SK-N-SH treated with all-trans-retinoic acid at 6 μM for 48 hours (cell line): ENCODE measurements at regions not wholly inside any gene's neighbourhood (a gene's known extent, or its start where the extent isn't known, plus 50 kb on each side); places are given as distances from the start of the nearest gene placed in this dataset.

ENCODE experiments used
- ATAC-seq: fragments of 200-7000 bp; cut with Tn5 transposase; 3 replicates; pipeline ENCODE4 v1.9.1; 2020; ENCODE audit warnings: mild to moderate bottlenecking, moderate library complexity
- ARNTL ChIP-seq: fragments of 450-650 bp; formaldehyde crosslinking; IDR thresholded peaks from 2 replicates; pipeline ENCODE4 v1.5.0; 2020; ENCODE audit warnings: low read depth, mild to moderate bottlenecking, moderate library complexity, borderline replicate concordance
- BACH2 ChIP-seq: fragments of 250-450 bp; sonication (Bioruptor Pico); IDR thresholded peaks from 2 replicates; pipeline ENCODE4 v1.9.0; 2021; ENCODE audit warnings: mild to moderate bottlenecking, borderline replicate concordance
- CSDC2 ChIP-seq: fragments of 250-450 bp; sonication (Bioruptor Pico); IDR thresholded peaks from 2 replicates; pipeline ENCODE4 v1.5.0; 2020; ENCODE audit warnings: mild to moderate bottlenecking, moderate library complexity
- ESRRG ChIP-seq: fragments of 250-450 bp; sonication (Bioruptor Pico); IDR thresholded peaks from 2 replicates; pipeline ENCODE4 v1.6.1; 2021; ENCODE audit warnings: mild to moderate bottlenecking
- GLIS3 ChIP-seq: fragments of 250-450 bp; sonication (Bioruptor Pico); IDR thresholded peaks from 2 replicates; pipeline ENCODE4 v1.5.0; 2020; ENCODE audit warnings: mild to moderate bottlenecking, moderate library complexity
- ISL1 ChIP-seq: fragments of 250-450 bp; sonication (Bioruptor Pico); IDR thresholded peaks from 2 replicates; pipeline ENCODE4 v2.1.2; 2022; ENCODE audit warnings: mild to moderate bottlenecking, moderate library complexity
- PPARA ChIP-seq: fragments of 250-450 bp; sonication (Bioruptor Pico); IDR thresholded peaks from 2 replicates; pipeline ENCODE4 v1.5.0; 2020; ENCODE audit warnings: mild to moderate bottlenecking, borderline replicate concordance
- RARB ChIP-seq: fragments of 250-450 bp; sonication (Bioruptor Pico); IDR thresholded peaks from 2 replicates; pipeline ENCODE4 v1.8.0; 2021; ENCODE audit warnings: mild to moderate bottlenecking, moderate library complexity
- SNAI2 ChIP-seq: fragments of 250-450 bp; sonication (Bioruptor Pico); IDR thresholded peaks from 2 replicates; pipeline ENCODE4 v1.5.0; 2020; ENCODE audit warnings: mild to moderate bottlenecking, moderate library complexity
- TCF4 ChIP-seq: fragments of 250-450 bp; sonication (Bioruptor Pico); IDR thresholded peaks from 2 replicates; pipeline ENCODE4 v1.8.0; 2021; ENCODE audit warnings: mild to moderate bottlenecking, moderate library complexity, borderline replicate concordance
- TOX ChIP-seq: fragments of 250-450 bp; sonication (Bioruptor Pico); IDR thresholded peaks from 2 replicates; pipeline ENCODE4 v1.8.0; 2021; ENCODE audit warnings: mild to moderate bottlenecking, moderate library complexity, borderline replicate concordance
- ZFP30 ChIP-seq: fragments of 450-650 bp; formaldehyde crosslinking; IDR thresholded peaks from 2 replicates; pipeline ENCODE4 v1.5.0; 2022; ENCODE audit warnings: mild to moderate bottlenecking, moderate library complexity
- ZNF70 ChIP-seq: fragments of 450-650 bp; formaldehyde crosslinking; IDR thresholded peaks from 2 replicates; pipeline ENCODE4 v1.5.0; 2020; ENCODE audit warnings: mild to moderate bottlenecking, moderate library complexity
- ZNF8 ChIP-seq: fragments of 450-650 bp; formaldehyde crosslinking; IDR thresholded peaks from 2 replicates; pipeline ENCODE4 v1.5.0; 2020; ENCODE audit warnings: mild to moderate bottlenecking, moderate library complexity
- TF ChIP-seq, protein P1 (sequence below): fragments of 250-450 bp; sonication (Bioruptor Pico); IDR thresholded peaks from 2 replicates; pipeline ENCODE4 v1.5.0; 2020; ENCODE audit warnings: mild to moderate bottlenecking, moderate library complexity
- TF ChIP-seq, protein P2 (sequence below): fragments of 250-450 bp; sonication (Bioruptor Pico); IDR thresholded peaks from 2 replicates; pipeline ENCODE4 v1.5.1; 2020; ENCODE audit warnings: low read depth, mild to moderate bottlenecking, moderate library complexity
- TF ChIP-seq, protein P3 (sequence below): fragments of 250-450 bp; sonication (Bioruptor Pico); IDR thresholded peaks from 2 replicates; pipeline ENCODE4 v1.8.0; 2020; ENCODE audit warnings: mild to moderate bottlenecking, moderate library complexity, borderline replicate concordance
- TF ChIP-seq, protein P4 (sequence below): fragments of 250-450 bp; sonication (Bioruptor Pico); IDR thresholded peaks from 2 replicates; pipeline ENCODE4 v1.8.0; 2021; ENCODE audit warnings: low read depth, mild to moderate bottlenecking, moderate library complexity, borderline replicate concordance

DNA sequence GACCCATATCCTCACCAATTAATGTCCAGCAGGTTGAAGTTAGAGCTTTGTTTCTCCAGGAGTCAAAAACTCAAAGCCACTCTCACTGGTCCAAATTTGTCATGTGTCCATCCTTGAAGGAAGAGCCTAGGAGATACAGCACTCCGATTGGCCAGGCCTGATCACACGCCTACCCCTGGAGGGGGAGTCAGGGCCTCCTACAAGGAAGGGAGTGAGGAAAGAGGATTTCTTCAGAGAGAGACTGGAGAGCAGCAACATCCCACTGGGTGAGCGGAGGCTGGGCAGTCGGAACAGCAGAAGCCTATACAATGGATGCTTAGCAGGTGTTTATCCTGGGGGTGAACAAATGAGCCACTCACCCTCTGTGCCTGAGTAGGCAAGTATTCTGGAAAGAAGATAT, 113.9 kb downstream of the TRIM29 start:
- peak; percentile 53; the same call in 1 of the 3 replicates for ATAC-seq
- TF ChIP-seq TCF4 (CRISPR knock-in tag) (no peak), PPARA (CRISPR knock-in tag) (no peak), RARB (CRISPR knock-in tag) (no peak), TOX (no peak), ZNF70 (CRISPR knock-in tag) (no peak), BACH2 (CRISPR knock-in tag) (no peak), SNAI2 (CRISPR knock-in tag) (no peak), ISL1 (CRISPR knock-in tag) (no peak), ARNTL (CRISPR knock-in tag) (no peak), ZFP30 (CRISPR knock-in tag) (no peak)
- TF ChIP-seq, protein P1, sequence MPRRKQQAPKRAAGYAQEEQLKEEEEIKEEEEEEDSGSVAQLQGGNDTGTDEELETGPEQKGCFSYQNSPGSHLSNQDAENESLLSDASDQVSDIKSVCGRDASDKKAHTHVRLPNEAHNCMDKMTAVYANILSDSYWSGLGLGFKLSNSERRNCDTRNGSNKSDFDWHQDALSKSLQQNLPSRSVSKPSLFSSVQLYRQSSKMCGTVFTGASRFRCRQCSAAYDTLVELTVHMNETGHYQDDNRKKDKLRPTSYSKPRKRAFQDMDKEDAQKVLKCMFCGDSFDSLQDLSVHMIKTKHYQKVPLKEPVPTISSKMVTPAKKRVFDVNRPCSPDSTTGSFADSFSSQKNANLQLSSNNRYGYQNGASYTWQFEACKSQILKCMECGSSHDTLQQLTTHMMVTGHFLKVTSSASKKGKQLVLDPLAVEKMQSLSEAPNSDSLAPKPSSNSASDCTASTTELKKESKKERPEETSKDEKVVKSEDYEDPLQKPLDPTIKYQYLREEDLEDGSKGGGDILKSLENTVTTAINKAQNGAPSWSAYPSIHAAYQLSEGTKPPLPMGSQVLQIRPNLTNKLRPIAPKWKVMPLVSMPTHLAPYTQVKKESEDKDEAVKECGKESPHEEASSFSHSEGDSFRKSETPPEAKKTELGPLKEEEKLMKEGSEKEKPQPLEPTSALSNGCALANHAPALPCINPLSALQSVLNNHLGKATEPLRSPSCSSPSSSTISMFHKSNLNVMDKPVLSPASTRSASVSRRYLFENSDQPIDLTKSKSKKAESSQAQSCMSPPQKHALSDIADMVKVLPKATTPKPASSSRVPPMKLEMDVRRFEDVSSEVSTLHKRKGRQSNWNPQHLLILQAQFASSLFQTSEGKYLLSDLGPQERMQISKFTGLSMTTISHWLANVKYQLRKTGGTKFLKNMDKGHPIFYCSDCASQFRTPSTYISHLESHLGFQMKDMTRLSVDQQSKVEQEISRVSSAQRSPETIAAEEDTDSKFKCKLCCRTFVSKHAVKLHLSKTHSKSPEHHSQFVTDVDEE (CRISPR knock-in tag) = no peak
- TF ChIP-seq, protein P2, sequence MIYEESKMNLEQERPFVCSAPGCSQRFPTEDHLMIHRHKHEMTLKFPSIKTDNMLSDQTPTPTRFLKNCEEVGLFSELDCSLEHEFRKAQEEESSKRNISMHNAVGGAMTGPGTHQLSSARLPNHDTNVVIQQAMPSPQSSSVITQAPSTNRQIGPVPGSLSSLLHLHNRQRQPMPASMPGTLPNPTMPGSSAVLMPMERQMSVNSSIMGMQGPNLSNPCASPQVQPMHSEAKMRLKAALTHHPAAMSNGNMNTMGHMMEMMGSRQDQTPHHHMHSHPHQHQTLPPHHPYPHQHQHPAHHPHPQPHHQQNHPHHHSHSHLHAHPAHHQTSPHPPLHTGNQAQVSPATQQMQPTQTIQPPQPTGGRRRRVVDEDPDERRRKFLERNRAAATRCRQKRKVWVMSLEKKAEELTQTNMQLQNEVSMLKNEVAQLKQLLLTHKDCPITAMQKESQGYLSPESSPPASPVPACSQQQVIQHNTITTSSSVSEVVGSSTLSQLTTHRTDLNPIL (CRISPR knock-in tag) = no peak
- TF ChIP-seq, protein P3, sequence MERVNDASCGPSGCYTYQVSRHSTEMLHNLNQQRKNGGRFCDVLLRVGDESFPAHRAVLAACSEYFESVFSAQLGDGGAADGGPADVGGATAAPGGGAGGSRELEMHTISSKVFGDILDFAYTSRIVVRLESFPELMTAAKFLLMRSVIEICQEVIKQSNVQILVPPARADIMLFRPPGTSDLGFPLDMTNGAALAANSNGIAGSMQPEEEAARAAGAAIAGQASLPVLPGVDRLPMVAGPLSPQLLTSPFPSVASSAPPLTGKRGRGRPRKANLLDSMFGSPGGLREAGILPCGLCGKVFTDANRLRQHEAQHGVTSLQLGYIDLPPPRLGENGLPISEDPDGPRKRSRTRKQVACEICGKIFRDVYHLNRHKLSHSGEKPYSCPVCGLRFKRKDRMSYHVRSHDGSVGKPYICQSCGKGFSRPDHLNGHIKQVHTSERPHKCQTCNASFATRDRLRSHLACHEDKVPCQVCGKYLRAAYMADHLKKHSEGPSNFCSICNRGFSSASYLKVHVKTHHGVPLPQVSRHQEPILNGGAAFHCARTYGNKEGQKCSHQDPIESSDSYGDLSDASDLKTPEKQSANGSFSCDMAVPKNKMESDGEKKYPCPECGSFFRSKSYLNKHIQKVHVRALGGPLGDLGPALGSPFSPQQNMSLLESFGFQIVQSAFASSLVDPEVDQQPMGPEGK (CRISPR knock-in tag) = no peak
- TF ChIP-seq, protein P4, sequence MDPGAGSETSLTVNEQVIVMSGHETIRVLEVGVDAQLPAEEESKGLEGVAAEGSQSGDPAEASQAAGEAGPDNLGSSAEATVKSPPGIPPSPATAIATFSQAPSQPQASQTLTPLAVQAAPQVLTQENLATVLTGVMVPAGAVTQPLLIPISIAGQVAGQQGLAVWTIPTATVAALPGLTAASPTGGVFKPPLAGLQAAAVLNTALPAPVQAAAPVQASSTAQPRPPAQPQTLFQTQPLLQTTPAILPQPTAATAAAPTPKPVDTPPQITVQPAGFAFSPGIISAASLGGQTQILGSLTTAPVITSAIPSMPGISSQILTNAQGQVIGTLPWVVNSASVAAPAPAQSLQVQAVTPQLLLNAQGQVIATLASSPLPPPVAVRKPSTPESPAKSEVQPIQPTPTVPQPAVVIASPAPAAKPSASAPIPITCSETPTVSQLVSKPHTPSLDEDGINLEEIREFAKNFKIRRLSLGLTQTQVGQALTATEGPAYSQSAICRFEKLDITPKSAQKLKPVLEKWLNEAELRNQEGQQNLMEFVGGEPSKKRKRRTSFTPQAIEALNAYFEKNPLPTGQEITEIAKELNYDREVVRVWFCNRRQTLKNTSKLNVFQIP (CRISPR knock-in tag) = no peak

DNA sequence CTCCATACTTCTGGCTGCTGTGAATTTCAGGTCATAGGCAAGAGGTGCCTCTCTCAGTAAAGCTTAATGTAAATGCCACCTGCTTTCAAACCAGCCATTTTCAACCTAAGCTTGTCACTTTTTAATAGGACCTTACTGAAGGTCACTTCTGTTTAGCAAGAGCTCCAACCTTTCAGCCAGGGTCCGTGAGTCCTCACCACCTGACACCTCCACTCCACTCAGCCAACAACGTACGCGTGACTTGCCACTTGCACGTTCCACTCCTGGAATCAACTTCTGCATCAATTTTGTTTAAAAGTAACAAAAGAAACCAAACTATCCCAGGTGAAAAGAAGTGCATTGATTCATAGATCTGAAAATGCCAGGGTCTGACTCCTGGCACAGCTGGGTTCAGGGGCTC, 114.4 kb downstream of the TRIM29 start:
- TF ChIP-seq TOX = no peak
- TF ChIP-seq, protein P4 (CRISPR knock-in tag) = no peak
- TF ChIP-seq GLIS3 (CRISPR knock-in tag) = no peak
- no peak for ATAC-seq

DNA sequence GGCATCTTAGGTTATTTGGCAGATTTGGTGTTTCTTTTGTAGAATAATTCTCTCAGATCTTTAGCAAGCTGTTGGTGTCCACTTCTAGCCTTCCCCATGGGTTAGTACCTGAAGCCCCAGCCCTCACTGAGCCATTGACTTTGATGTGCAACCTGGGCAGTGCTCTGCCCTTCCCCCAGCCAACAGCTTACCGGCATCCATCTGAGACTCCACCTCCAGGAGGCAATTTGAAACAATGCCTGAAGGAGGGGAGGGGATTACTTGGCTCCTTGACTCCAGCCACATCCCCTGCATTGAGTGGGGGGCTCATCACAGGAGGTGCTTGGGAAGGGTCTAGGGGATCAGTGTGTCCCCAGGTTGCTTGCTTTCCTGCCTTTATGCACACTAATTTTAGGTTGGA, 114.8 kb downstream of the TRIM29 start:
- TF ChIP-seq GLIS3 (CRISPR knock-in tag) (no peak), ZFP30 (CRISPR knock-in tag) (no peak), ESRRG (no peak), PPARA (CRISPR knock-in tag) (no peak), ZNF8 (CRISPR knock-in tag) (no peak), TOX (no peak), ZNF70 (CRISPR knock-in tag) (no peak), CSDC2 (CRISPR knock-in tag) (no peak)
- TF ChIP-seq, protein P3 (CRISPR knock-in tag) = no peak
- TF ChIP-seq, protein P1 (CRISPR knock-in tag) = no peak
- TF ChIP-seq, protein P4 (CRISPR knock-in tag) = no peak
- no peak for ATAC-seq
